Mesothelial cell of epicardium (in vitro differentiated cells): ENCODE measurements at regions not wholly inside any gene's neighbourhood (a gene's known extent, or its start where the extent isn't known, plus 50 kb on each side); places are given as distances from the start of the nearest gene placed in this dataset.

Experiments
- DNase-seq, 2 experiments: peaks; one replicate each; pipeline ENCODE4 v3.0.0; 2021; ENCODE audit warnings: low spot score in 2 of 2; ENCODE audit not compliant: unreplicated experiment in 2 of 2
- H3K27ac Mint-ChIP-seq: 2 replicates; pipeline ENCODE4 v1.8.0; 2021; ENCODE audit warnings: mixed read lengths
- H3K27me3 Mint-ChIP-seq: 2 replicates; pipeline ENCODE4 v1.8.0; 2021; ENCODE audit warnings: low read depth, mixed read lengths
- H3K36me3 Mint-ChIP-seq: 2 replicates; pipeline ENCODE4 v1.8.0; 2021; ENCODE audit warnings: mixed read lengths
- H3K4me1 Mint-ChIP-seq: 2 replicates; pipeline ENCODE4 v1.8.0; 2021; ENCODE audit warnings: mixed read lengths
- H3K4me3 Mint-ChIP-seq: 2 replicates; pipeline ENCODE4 v1.8.0; 2021; ENCODE audit warnings: mild to moderate bottlenecking, moderate library complexity, mixed read lengths
- H3K9me3 Mint-ChIP-seq: 2 replicates; pipeline ENCODE4 v1.8.0; 2021; ENCODE audit warnings: mixed read lengths
- TF ChIP-seq, protein P1 (sequence below): fragments of 200-600 bp; sonication (generic); IDR thresholded peaks from one replicate; pipeline ENCODE4 v1.5.0; 2021; ENCODE audit warnings: antibody characterized with exemption; ENCODE audit not compliant: unreplicated experiment

DNA sequence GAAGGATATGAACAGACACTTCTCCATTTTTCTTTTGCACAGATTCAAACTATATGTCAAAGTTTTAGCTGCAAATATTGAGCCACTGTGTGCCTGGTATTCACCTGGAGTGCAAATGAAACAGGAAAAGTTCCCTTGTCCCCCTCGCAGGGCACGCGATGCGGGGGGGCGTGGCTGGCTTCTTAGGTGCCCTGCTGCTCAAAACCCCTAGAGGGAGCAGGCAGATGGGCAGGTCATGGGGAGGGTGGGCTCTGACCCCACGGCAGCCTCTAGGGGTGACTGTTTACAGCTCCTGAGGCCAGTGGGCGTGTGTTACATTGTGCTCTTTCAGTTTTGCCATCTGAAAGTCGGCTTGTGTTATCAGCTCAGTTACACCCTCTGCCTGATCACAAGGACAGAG, 931.2 kb upstream of the B3GALT2 start:
- DNase-seq, result no peak
- H3K9me3 Mint-ChIP-seq, result peaks cover 3% of the 10 kb centered on the region
- no peak overlapping the region for H3K4me3 Mint-ChIP-seq
- H3K27me3 Mint-ChIP-seq, result no peaks in the 10 kb centered on the region
- H3K4me1 Mint-ChIP-seq, result no peaks in the 10 kb centered on the region
- no peaks in the 10 kb centered on the region for H3K36me3 Mint-ChIP-seq
- TF ChIP-seq, protein P1, sequence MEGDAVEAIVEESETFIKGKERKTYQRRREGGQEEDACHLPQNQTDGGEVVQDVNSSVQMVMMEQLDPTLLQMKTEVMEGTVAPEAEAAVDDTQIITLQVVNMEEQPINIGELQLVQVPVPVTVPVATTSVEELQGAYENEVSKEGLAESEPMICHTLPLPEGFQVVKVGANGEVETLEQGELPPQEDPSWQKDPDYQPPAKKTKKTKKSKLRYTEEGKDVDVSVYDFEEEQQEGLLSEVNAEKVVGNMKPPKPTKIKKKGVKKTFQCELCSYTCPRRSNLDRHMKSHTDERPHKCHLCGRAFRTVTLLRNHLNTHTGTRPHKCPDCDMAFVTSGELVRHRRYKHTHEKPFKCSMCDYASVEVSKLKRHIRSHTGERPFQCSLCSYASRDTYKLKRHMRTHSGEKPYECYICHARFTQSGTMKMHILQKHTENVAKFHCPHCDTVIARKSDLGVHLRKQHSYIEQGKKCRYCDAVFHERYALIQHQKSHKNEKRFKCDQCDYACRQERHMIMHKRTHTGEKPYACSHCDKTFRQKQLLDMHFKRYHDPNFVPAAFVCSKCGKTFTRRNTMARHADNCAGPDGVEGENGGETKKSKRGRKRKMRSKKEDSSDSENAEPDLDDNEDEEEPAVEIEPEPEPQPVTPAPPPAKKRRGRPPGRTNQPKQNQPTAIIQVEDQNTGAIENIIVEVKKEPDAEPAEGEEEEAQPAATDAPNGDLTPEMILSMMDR, result no peak
- no peak overlapping the region for H3K27ac Mint-ChIP-seq

DNA sequence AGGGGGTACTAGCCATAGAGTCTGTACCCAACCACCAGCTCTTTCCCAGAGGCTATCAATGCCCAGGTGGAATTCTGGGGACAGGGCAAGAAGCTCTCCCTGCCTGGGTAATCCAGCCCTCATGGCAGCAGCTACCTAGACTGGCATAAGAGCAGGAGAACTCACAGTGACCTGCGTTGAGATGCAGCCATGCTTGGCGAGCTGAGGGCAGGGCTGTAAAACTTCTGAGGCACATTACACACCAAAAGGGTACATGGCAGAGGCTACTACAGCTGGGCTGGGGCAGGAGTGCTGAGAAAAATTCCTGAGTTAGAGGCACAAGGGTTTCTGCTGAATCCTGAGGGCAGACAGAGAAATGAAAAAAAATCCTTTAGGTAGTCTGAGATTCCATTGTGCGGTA, 927.9 kb upstream of the B3GALT2 start:
- TF ChIP-seq, protein P1, result no peak
- Mint-ChIP-seq H3K4me3 (no peak overlapping the region), H3K36me3 (no peaks in the 10 kb centered on the region), H3K27ac (no peak overlapping the region), H3K27me3 (no peaks in the 10 kb centered on the region), H3K4me1 (no peaks in the 10 kb centered on the region), H3K9me3 (no peaks in the 10 kb centered on the region)
- no peak for DNase-seq

DNA sequence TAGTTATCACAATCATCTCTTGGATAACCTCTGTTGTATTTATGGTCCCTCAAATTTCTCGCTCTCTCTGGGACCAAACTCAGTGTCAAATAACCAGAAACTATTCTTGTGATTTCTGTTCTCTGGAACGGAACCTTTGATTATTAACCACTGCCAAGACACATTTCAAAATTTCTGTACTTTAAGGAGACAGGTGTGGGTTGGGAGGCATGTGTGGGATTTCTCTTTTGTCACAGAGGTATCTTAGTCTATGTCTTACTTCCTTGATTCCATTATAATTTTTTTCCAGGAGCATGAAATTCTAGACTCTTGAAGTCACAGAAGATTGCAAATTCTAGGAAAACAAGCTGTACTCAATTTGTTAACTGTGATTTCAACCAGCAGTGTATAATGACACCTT, 919.0 kb upstream of the B3GALT2 start:
- DNase-seq, result no peak
- Mint-ChIP-seq H3K36me3 (no peaks in the 10 kb centered on the region), H3K27ac (no peak overlapping the region), H3K4me1 (peaks cover 3% of the 10 kb centered on the region), H3K4me3 (no peak overlapping the region), H3K27me3 (no peaks in the 10 kb centered on the region), H3K9me3 (peaks cover 17% of the 10 kb centered on the region)
- TF ChIP-seq, protein P1, result no peak

DNA sequence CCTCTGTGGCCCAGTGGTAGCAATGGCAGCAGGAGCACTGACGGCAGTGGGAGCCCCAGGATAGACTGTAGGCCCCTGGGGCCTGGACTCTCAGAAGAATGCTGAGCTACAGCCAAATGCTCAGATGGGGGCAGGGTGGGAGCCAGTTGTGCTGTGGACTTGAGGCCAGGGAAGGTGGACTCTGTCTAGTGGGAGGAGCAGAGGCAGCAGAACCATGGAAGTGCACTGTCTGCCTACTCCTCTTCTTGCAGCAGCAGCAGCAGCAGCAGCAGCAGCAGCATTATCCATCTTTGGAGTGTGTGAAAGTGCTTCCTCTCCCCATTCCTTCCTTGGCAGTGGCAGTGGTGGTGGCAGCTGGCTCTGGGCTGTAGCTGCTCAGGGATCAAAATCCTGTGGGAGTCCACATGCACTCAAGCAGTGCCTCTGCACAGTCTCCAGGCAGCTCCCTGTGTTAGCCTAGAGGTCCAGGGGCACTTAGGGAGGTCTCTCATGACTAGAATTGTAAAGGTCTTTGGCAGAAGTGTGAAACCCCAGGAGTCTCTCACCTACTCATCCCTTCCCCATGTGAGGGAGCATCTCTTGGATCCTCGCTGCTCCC, 917.9 kb upstream of the B3GALT2 start:
- DNase-seq, result no peak
- Mint-ChIP-seq H3K9me3 (peaks cover 25% of the 10 kb centered on the region), H3K27me3 (no peaks in the 10 kb centered on the region), H3K4me3 (no peak overlapping the region), H3K27ac (no peak overlapping the region), H3K4me1 (peaks cover 3% of the 10 kb centered on the region), H3K36me3 (no peaks in the 10 kb centered on the region)
- TF ChIP-seq, protein P1, result no peak

DNA sequence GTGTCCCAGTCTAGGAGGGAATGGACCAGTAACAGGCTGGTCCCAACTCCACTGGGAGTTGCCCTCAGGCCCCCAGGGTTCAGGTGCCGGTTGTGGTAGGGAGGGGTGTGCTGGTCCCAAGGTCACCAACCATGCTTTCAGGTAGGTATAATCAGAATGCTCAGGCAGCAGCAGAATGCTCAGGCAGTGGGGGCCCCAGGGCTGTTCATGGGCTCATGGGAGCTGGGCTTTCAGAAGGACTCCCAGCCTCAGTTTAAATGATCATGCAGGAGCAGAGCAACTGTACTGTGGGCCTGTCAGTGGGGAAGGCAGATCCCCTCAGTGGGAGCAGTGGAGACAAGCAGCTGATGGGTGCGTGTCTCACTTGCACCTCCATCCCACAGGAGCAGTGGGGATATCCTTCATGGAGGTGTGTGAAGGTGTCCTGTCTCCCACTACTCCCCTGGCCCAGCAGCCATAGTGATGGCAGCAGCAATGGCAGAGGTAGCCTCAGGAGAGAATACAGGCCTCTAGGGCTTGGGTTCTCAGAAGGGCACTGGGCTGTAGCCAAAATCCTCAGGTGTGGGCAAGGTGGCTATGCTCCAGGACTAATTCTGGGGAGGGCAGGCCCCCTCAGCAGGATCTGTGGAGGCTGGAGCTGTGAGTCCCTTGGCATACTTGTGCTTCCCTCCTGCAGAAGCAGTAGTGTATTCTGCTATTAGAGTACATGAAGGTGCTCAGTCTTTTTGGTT, 917.3 kb upstream of the B3GALT2 start:
- TF ChIP-seq, protein P1, result no peak
- Mint-ChIP-seq H3K4me3 (no peak overlapping the region), H3K9me3 (peaks cover 25% of the 10 kb centered on the region), H3K4me1 (peaks cover 3% of the 10 kb centered on the region), H3K27me3 (no peaks in the 10 kb centered on the region), H3K27ac (no peak overlapping the region), H3K36me3 (no peaks in the 10 kb centered on the region)
- no peak for DNase-seq
